Endothelial cell of umbilical vein (primary cell): ENCODE measurements at regions not wholly inside any gene's neighbourhood (a gene's known extent, or its start where the extent isn't known, plus 50 kb on each side); places are given as distances from the start of the nearest gene placed in this dataset.

ENCODE experiments used
- BruUV-seq: library from RNA; stranded (reverse); fragments of 400-500 nt; replicated peaks from 2 replicates; lab custom pipeline; 2021; lab: Mats Ljungman, UMichigan
- CTCF ChIA-PET: fragments of 300-600, 350-600 bp; sonication (Branson Sonifier 250); formaldehyde crosslinking; loops from one replicate; lab custom pipeline; 2021; ENCODE audit warnings: antibody characterized with exemption, inconsistent platforms; lab: Charles Lee
- POLR2A ChIA-PET: fragments of 300-600, 350-600 bp; sonication (Branson Sonifier 250); formaldehyde crosslinking; loops from one replicate; lab custom pipeline; 2021; ENCODE audit warnings: antibody characterized with exemption, inconsistent platforms; lab: Charles Lee
- DNase-seq: peaks from one replicate; pipeline ENCODE4 v3.0.0-alpha.2; 2011; ENCODE audit warnings: low read depth, low spot score
- FAIRE-seq: peaks from 2 replicates; lab custom pipeline; 2011; peaks lifted over from hg19 to GRCh38; lab: Jason Lieb, UNC
- H2AFZ ChIP-seq: 2 replicates; pipeline ENCODE4 v1.6.0; 2012; ENCODE audit warnings: low read depth, low read length, control low read depth, inconsistent platforms
- H3K27ac ChIP-seq: 2 replicates; pipeline ENCODE4 v1.5.1; 2011; ENCODE audit warnings: low read depth, mild to moderate bottlenecking, control low read depth, low read length, moderate library complexity; ENCODE audit not compliant: insufficient read depth
- H3K27me3 ChIP-seq, 2 experiments: 2 replicates each; pipeline versions ENCODE4 v1.6.0 to v1.6.1; 2011; ENCODE audit warnings: low read length in 2 of 2, mixed read lengths in 1 of 2; ENCODE audit not compliant: control insufficient read depth in 2 of 2, insufficient read depth in 2 of 2
- H3K36me3 ChIP-seq, 2 experiments: 2 replicates in 1 of 2; 3 replicates in 1 of 2; pipeline ENCODE4 v1.5.1; 2011; ENCODE audit warnings: low read length in 2 of 2, mild to moderate bottlenecking in 1 of 2, moderate library complexity in 1 of 2; ENCODE audit not compliant: control insufficient read depth in 2 of 2, insufficient read depth in 2 of 2; ENCODE audit errors: extremely low read depth in 1 of 2
- H3K4me1 ChIP-seq: 3 replicates; pipeline ENCODE4 v1.5.1; 2011; ENCODE audit warnings: mild to moderate bottlenecking, low read length; ENCODE audit not compliant: control insufficient read depth, insufficient read depth; ENCODE audit errors: extremely low read depth
- H3K4me2 ChIP-seq: 2 replicates; pipeline ENCODE4 v1.6.1; 2011; ENCODE audit warnings: low read length, control low read depth, mixed read lengths; ENCODE audit not compliant: insufficient read depth
- H3K4me3 ChIP-seq, 3 experiments: fragments of 200-600 bp in 1 of 3; sonication (generic), shearing (Covaris generic) in 1 of 3; replicated peaks in 1 of 3; 2 replicates each; pipeline ENCODE4 v1.5.1; 2011 to 2016; ENCODE audit warnings: control low read depth in 3 of 3, low read length in 3 of 3, mild to moderate bottlenecking in 2 of 3, inconsistent platforms in 1 of 3, low read depth in 1 of 3, moderate library complexity in 1 of 3; ENCODE audit not compliant: insufficient read depth in 1 of 3
- H3K79me2 ChIP-seq: 2 replicates; pipeline ENCODE4 v1.6.0; 2012; ENCODE audit warnings: low read length, inconsistent platforms; ENCODE audit not compliant: control insufficient read depth, insufficient read depth
- H3K9ac ChIP-seq: replicated peaks from 2 replicates; pipeline ENCODE3; 2011; ENCODE audit warnings: low read length, control low read depth; ENCODE audit not compliant: insufficient read depth; ENCODE audit errors: extremely low read depth
- H3K9me1 ChIP-seq: replicated peaks from 3 replicates; pipeline ENCODE4 v1.6.0; 2011; ENCODE audit warnings: mild to moderate bottlenecking, low read length; ENCODE audit not compliant: control insufficient read depth, insufficient read depth; ENCODE audit errors: extremely low read depth
- H3K9me3 ChIP-seq: replicated peaks from 2 replicates; pipeline ENCODE4 v1.5.1; 2012; ENCODE audit warnings: low read length, inconsistent platforms; ENCODE audit not compliant: control insufficient read depth, insufficient read depth
- H4K20me1 ChIP-seq: replicated peaks from 2 replicates; pipeline ENCODE3; 2011; ENCODE audit warnings: mild to moderate bottlenecking, low read length; ENCODE audit not compliant: control insufficient read depth, insufficient read depth; ENCODE audit errors: extremely low read depth
- CTCF ChIP-seq, 2 donors: IDR thresholded peaks; 1 replicate in 1 of 2; 2 replicates in 1 of 2; pipeline ENCODE4 v1.5.1; 2011; ENCODE audit warnings: low read length in 2 of 2, mild to moderate bottlenecking in 2 of 2, moderate library complexity in 2 of 2, control low read depth in 1 of 2, inconsistent platforms in 1 of 2, low read depth in 1 of 2; ENCODE audit not compliant: insufficient read depth in 1 of 2; ENCODE audit errors: extremely low read depth in 1 of 2
- EZH2 ChIP-seq: IDR thresholded peaks from 2 replicates; pipeline ENCODE4 v1.6.1; 2012; ENCODE audit warnings: borderline replicate concordance, low read depth, mild to moderate bottlenecking, moderate library complexity, low read length, inconsistent platforms; ENCODE audit not compliant: severe bottlenecking
- FOS ChIP-seq: IDR thresholded peaks from 2 replicates; pipeline ENCODE4 v1.6.1; 2011; ENCODE audit warnings: mild to moderate bottlenecking, low read length, moderate library complexity, borderline replicate concordance; ENCODE audit not compliant: insufficient read depth
- GATA2 ChIP-seq: IDR thresholded peaks from 2 replicates; pipeline ENCODE4 v1.7.0; 2011; ENCODE audit warnings: low read depth, mild to moderate bottlenecking, moderate library complexity, mixed read lengths, low read length; ENCODE audit not compliant: insufficient read length, insufficient read depth
- JUN ChIP-seq: IDR thresholded peaks from 2 replicates; pipeline ENCODE4 v1.6.1; 2011; ENCODE audit warnings: borderline replicate concordance, low read depth; ENCODE audit not compliant: insufficient read length, insufficient read depth
- MAX ChIP-seq: IDR thresholded peaks from 2 replicates; pipeline ENCODE4 v1.6.1; 2011; ENCODE audit not compliant: insufficient read depth, insufficient read length
- MYC ChIP-seq: IDR thresholded peaks from one replicate; pipeline ENCODE4 v1.6.1; 2011; ENCODE audit warnings: mild to moderate bottlenecking, low read depth, low read length
- POLR2A ChIP-seq: IDR thresholded peaks from 2 replicates; pipeline ENCODE4 v1.6.1; 2012; ENCODE audit warnings: low read depth, mild to moderate bottlenecking, control low read depth, low read length
- POLR2AphosphoS5 ChIP-seq: IDR thresholded peaks from 2 replicates; pipeline ENCODE4 v1.6.1; 2012; ENCODE audit warnings: low read depth, mild to moderate bottlenecking, control low read depth, low read length, moderate library complexity; ENCODE audit not compliant: insufficient read depth
- dilution Hi-C: fragments of 300-500 bp; cut with MboI; formaldehyde crosslinking; loops from one replicate; pipeline ENCODE4 v1.15.0; 2019; ENCODE audit warnings: low sequenced_read_pairs; ENCODE audit not compliant: extremely low pct_ligation_motif_present
- intact Hi-C: fragments of 100-400 bp; cut with micrococcal nuclease; formaldehyde crosslinking; loops from one replicate; pipeline ENCODE4 v1.10.0; 2022

GRCh38 chr18:30451981-30452380 lies 590.6 kb downstream of the DSC3 start:
- Histone ChIP-seq H3K27me3 (no peaks in the 10 kb centered on the region), H3K9me1 (no peaks in the 10 kb centered on the region), H3K9me3 (no peaks in the 10 kb centered on the region), H3K4me1 (no peaks in the 10 kb centered on the region), H3K9ac (no peak overlapping the region), H3K27ac (no peak overlapping the region), H3K79me2 (no peaks in the 10 kb centered on the region), H3K4me3 (no peak overlapping the region), H2AFZ (no peak overlapping the region), H3K4me2 (no peak overlapping the region), H3K36me3 (no peaks in the 10 kb centered on the region), H4K20me1 (no peaks in the 10 kb centered on the region)
- dilution Hi-C loops (no loop called here), intact Hi-C loops (no loop called here)
- FAIRE-seq (no peak), DNase-seq (no peak)
- ChIA-PET POLR2A (no interaction called here), CTCF (no interaction called here)
- TF ChIP-seq FOS (no peak), EZH2 (no peak), MYC (no peak), JUN (no peak), CTCF (IDR thresholded peaks at IDR 0.05; ENCODE audit: extremely low read depth in 1 of 2, insufficient read depth in 1 of 2, low read depth in 1 of 2, low read length in 2 of 2) (no peak), POLR2AphosphoS5 (no peak), MAX (no peak), POLR2A (no peak), GATA2 (no peak)
- BruUV-seq = no TSS peak
